Kidney (tissue), 13 donors: ENCODE measurements at regions not wholly inside any gene's neighbourhood (a gene's known extent, or its start where the extent isn't known, plus 50 kb on each side); places are given as distances from the start of the nearest gene placed in this dataset.

Experiments used
- DNase-seq, 5 donors: peaks; one replicate each; pipeline ENCODE4 v3.0.0-alpha.2; 2013 to 2020
- FAIRE-seq: peaks from 2 replicates; lab custom pipeline; 2012; peaks lifted over from hg19 to GRCh38; lab: Jason Lieb, UNC
- H3K27ac ChIP-seq, 2 donors: one replicate each; pipeline ENCODE4 v1.7.0; 2013; ENCODE audit warnings: low read depth in 2 of 2, low read length in 2 of 2, inconsistent platforms in 1 of 2
- H3K27me3 ChIP-seq: one replicate; pipeline ENCODE4 v1.7.1; 2013; ENCODE audit warnings: low read length, inconsistent platforms; ENCODE audit not compliant: control insufficient read depth, insufficient read depth
- H3K36me3 ChIP-seq, 3 donors: one replicate each; pipeline versions ENCODE4 v1.7.0 to v1.7.1; 2013; ENCODE audit warnings: low read length in 3 of 3, control low read depth in 1 of 3, inconsistent platforms in 1 of 3; ENCODE audit not compliant: insufficient read depth in 3 of 3, control insufficient read depth in 2 of 3
- H3K4me1 ChIP-seq, 3 donors: one replicate each; pipeline versions ENCODE4 v1.7.0 to v1.7.1; 2013; ENCODE audit warnings: low read length in 3 of 3, inconsistent platforms in 1 of 3, low read depth in 1 of 3; ENCODE audit not compliant: control insufficient read depth in 2 of 3, insufficient read depth in 2 of 3
- H3K4me3 ChIP-seq, 3 donors: one replicate each; pipeline versions ENCODE4 v1.7.0 to v1.8.1; 2013; ENCODE audit warnings: low read length in 3 of 3, control low read depth in 1 of 3, inconsistent platforms in 1 of 3
- H3K9ac ChIP-seq, 3 donors: one replicate each; pipeline versions ENCODE4 v1.7.0 to v1.7.1; 2013; ENCODE audit warnings: low read length in 3 of 3, control low read depth in 1 of 3, inconsistent platforms in 1 of 3
- H3K9me3 ChIP-seq, 3 donors: one replicate each; pipeline versions ENCODE4 v1.7.0 to v1.7.1; 2013; ENCODE audit warnings: low read length in 3 of 3, control low read depth in 1 of 3, inconsistent platforms in 1 of 3; ENCODE audit not compliant: control insufficient read depth in 2 of 3, insufficient read depth in 1 of 3
- intact Hi-C: fragments of 100-400 bp; cut with DNase I; formaldehyde crosslinking; loops from one replicate; pipeline ENCODE4 v1.11.1; 2022
- TF ChIP-seq, protein P1 (sequence below): IDR thresholded peaks from 3 replicates; pipeline ENCODE4 v1.5.1; 2012; ENCODE audit warnings: mild to moderate bottlenecking, moderate library complexity, borderline replicate concordance; ENCODE audit not compliant: insufficient read depth; ENCODE audit errors: extremely low read depth
- donor health status: control.
- donor health status: control.
- donor health status: control.
- donor health status: control.
- donor health status: control.
- donor health status: DM: yes; HTN: yes; CAD: no.
- donor health status: Normal renal cell carcinoma (clear cell type).

DNA sequence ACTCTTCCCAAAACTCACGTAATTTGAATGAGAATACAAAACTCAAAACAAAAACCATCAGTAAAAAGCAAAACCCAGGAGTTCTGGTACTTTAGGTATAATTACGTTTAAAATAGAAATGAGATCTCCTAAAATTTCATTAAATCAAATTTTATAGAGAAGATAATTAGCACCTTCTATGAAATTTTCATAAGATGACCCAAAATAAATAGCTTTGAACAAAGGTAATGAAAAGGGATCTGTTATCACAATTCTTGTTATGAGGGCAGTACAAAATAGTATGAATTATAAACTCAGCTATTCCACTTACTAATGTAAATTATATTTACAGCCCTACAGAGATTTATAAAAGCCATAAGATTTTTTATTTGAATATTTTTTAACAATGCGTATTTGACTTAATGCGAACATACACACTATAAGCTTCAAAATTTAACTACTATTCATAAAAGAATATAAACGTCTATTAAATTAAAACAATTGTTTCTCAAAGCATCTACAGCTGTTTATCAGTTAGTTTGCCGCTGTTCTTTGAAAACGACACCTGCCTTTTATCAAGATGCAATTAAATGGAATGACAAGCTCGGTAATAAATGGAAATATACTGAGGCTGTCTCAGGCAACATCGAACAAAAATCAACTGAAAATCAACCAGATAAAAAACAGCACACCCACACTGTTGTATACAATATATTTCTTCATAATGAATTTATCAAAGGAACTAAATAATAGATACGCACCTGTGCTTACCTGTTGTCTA is 63.8 kb downstream of the KCNRG start:
- H3K27ac ChIP-seq = no peak overlapping the region
- no peaks in the 10 kb centered on the region for H3K36me3 ChIP-seq
- peak overlapping the region in 1 of 3 donors; percentile 82 for H3K4me3 ChIP-seq
- intact Hi-C loops = no loop called here
- TF ChIP-seq, protein P1, sequence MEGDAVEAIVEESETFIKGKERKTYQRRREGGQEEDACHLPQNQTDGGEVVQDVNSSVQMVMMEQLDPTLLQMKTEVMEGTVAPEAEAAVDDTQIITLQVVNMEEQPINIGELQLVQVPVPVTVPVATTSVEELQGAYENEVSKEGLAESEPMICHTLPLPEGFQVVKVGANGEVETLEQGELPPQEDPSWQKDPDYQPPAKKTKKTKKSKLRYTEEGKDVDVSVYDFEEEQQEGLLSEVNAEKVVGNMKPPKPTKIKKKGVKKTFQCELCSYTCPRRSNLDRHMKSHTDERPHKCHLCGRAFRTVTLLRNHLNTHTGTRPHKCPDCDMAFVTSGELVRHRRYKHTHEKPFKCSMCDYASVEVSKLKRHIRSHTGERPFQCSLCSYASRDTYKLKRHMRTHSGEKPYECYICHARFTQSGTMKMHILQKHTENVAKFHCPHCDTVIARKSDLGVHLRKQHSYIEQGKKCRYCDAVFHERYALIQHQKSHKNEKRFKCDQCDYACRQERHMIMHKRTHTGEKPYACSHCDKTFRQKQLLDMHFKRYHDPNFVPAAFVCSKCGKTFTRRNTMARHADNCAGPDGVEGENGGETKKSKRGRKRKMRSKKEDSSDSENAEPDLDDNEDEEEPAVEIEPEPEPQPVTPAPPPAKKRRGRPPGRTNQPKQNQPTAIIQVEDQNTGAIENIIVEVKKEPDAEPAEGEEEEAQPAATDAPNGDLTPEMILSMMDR = no peak
- no peaks in the 10 kb centered on the region for H3K27me3 ChIP-seq
- peaks cover 0 to 6% (median 4%) of the 10 kb centered on the region in 3 donors for H3K4me1 ChIP-seq
- no peak for FAIRE-seq
- DNase-seq = peak in 2 of 5 donors; percentile 29 to 36
- peak overlapping the region in 1 of 3 donors; percentile 7 for H3K9ac ChIP-seq
- no peaks in the 10 kb centered on the region for H3K9me3 ChIP-seq

GRCh38 chr13:50079655-50080202 is 64.5 kb downstream of the KCNRG start:
- Histone ChIP-seq H3K4me1 (peaks cover 0 to 7% (median 6%) of the 10 kb centered on the region in 3 donors), H3K9me3 (no peaks in the 10 kb centered on the region), H3K36me3 (no peaks in the 10 kb centered on the region), H3K9ac (peak overlapping the region in 2 of 3 donors; percentile 23 to 90), H3K27ac (no peak overlapping the region), H3K27me3 (no peaks in the 10 kb centered on the region), H3K4me3 (peak overlapping the region; percentile 82 to 95 (median 87))
- FAIRE-seq = no peak
- TF ChIP-seq, protein P1 = no peak
- peak in 1 of 5 donors; percentile 26 for DNase-seq
- intact Hi-C loops = no loop called here

GRCh38 chr13:50080203-50080910 is 65.1 kb downstream of the KCNRG start:
- TF ChIP-seq, protein P1 = no peak
- Histone ChIP-seq H3K4me3 (peak overlapping the region; percentile 82 to 95 (median 87)), H3K9me3 (no peaks in the 10 kb centered on the region), H3K27ac (peak overlapping the region; percentile 58 to 79), H3K27me3 (no peaks in the 10 kb centered on the region), H3K4me1 (peaks cover 0 to 11% (median 8%) of the 10 kb centered on the region in 3 donors), H3K9ac (peak overlapping the region; percentile 59 to 90 (median 73)), H3K36me3 (no peaks in the 10 kb centered on the region)
- no peak for FAIRE-seq
- intact Hi-C loops = no loop called here
- DNase-seq = peak in 4 of 5 donors; percentile 45 to 76 (median 63)
